Suprapubic skin (tissue), 3 donors: ENCODE measurements at regions not wholly inside any gene's neighbourhood (a gene's known extent, or its start where the extent isn't known, plus 50 kb on each side); places are given as distances from the start of the nearest gene placed in this dataset.

Experiments
- POLR2A ChIP-seq, 2 donors: fragments of 450-650 bp; IDR thresholded peaks; one replicate each; pipeline ENCODE4 v1.6.1; 2017; ENCODE audit warnings: antibody characterized with exemption in 2 of 2, mild to moderate bottlenecking in 2 of 2, moderate library complexity in 2 of 2
- TF ChIP-seq, protein P1 (sequence below), 2 donors: fragments of 200-600 bp in 1 of 2; fragments of 450-650 bp in 1 of 2; sonication (generic) in 1 of 2; IDR thresholded peaks; one replicate each; pipeline ENCODE4 v1.5.1; 2016 to 2019; ENCODE audit warnings: antibody characterized with exemption in 2 of 2, mild to moderate bottlenecking in 1 of 2, moderate library complexity in 1 of 2

DNA sequence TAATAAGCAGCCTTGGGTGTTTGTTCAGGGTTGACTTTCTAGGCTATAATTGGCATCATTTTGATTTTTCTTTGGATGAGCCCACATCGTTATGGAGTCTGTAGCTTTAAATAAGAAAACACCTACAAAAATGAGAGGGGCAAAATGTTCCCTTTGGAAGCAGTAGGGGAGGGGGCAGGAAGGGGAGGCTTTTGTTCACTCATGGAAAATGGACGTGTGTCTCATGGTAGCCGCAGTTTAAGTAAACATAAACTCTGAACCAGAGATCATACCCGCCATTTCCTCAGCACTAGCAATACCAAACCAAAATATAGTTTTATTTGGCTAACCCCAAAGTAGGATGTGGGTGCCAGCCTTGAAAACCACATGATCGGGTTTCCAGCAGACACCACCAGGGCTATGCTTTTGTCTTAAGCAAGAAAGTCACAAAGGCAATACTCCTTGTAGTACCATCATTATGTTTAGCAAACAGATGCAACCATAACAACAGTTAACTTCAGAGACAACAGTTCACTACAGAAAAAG is 572.5 kb upstream of the JAG1 start:
- TF ChIP-seq, protein P1, sequence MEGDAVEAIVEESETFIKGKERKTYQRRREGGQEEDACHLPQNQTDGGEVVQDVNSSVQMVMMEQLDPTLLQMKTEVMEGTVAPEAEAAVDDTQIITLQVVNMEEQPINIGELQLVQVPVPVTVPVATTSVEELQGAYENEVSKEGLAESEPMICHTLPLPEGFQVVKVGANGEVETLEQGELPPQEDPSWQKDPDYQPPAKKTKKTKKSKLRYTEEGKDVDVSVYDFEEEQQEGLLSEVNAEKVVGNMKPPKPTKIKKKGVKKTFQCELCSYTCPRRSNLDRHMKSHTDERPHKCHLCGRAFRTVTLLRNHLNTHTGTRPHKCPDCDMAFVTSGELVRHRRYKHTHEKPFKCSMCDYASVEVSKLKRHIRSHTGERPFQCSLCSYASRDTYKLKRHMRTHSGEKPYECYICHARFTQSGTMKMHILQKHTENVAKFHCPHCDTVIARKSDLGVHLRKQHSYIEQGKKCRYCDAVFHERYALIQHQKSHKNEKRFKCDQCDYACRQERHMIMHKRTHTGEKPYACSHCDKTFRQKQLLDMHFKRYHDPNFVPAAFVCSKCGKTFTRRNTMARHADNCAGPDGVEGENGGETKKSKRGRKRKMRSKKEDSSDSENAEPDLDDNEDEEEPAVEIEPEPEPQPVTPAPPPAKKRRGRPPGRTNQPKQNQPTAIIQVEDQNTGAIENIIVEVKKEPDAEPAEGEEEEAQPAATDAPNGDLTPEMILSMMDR (IDR thresholded peaks at IDR 0.05) = no peak
- no peak for TF ChIP-seq POLR2A (IDR thresholded peaks at IDR 0.05)
